ENCODE measurements at regions not wholly inside any gene's neighbourhood (a gene's known extent, or its start where the extent isn't known, plus 50 kb on each side); places are given as distances from the start of the nearest gene placed in this dataset.
"Not testable (repeated sequence)": the region's sequence is repeated elsewhere in the genome, so short reads cannot be mapped to it uniquely, and the experiment has no call there.

DNA sequence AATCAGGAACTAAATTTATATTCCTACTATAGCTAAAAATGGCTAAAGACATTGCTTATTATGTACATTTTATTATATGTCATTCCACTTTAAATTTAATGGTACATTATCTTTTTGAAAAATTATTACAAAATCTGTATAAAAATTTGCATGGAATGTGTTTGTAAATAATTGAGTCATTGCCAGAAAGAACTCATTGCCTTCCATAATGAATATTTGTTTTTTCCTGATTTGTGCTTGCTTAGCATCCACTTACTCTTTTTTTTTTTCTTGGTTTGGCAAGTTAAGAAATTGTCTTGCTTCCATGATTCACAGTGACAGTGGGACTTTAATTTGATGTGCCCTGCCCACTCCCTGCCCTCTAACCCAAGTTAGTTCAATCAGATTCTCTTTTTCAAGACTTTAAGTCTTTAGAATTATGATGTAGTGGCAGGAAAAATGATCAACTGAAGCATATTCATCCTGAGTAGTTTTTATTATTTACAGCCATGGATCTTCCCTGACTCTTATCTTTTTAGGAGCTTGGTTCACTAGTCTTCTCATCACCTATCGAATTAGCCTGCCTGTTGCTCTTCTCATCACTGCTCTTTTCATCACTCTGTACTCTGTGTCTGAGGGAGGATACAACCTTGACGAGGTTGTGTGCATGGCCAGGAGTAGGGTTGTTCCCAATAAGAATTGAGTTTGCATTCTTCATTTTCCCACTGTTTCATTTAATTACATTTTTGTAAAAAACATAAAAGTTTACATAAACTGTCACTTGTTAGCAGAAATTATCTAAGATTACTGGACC is 442.0 kb downstream of the BTG1 start:
- H3K9me3 Mint-ChIP-seq, result peaks cover 3 to 4% of the 10 kb centered on the region in 2 donors
- H3K36me3 Mint-ChIP-seq (ENCODE audit: insufficient read depth in 2 of 2), result no peaks in the 10 kb centered on the region
- no peaks in the 10 kb centered on the region for H3K27me3 Mint-ChIP-seq (ENCODE audit: low read depth)
- no peak overlapping the region for H3K27ac Mint-ChIP-seq
- no peak for ATAC-seq (replicated peaks in 1 of 2)
- no peak for DNase-seq
- no peaks in the 10 kb centered on the region for H3K4me1 Mint-ChIP-seq (ENCODE audit: low read depth)
- no peak overlapping the region for H3K4me3 Mint-ChIP-seq

DNA sequence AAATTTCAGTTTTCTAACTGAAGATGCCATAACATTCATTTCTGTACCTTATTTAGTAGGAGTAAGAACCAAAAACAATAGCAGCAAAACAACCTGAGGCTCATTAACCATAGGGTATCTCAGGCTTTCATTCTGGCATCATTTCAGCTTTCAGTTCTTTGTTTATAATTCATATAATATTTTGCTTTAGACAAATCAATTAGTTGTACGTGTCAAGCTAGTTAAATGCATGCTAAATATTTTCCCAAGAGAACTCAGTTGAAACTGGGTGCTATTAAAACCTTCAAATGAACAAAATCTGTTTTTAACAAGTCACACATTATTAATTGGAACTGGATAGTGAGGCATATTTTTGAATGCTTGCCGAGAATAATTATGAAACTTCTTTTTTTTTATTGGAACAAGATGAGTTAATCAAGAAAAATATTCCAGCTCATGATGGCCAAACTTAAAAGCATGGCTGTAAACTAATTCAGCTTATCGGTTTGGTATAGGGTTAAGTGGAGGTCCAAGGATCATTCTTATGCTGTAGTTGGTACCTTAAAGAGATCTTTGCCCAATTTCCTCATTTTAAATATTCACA is 442.7 kb downstream of the BTG1 start:
- Mint-ChIP-seq H3K27ac (no peak overlapping the region), H3K4me1 (ENCODE audit: low read depth) (no peaks in the 10 kb centered on the region), H3K9me3 (peaks cover 3 to 4% of the 10 kb centered on the region in 2 donors), H3K36me3 (ENCODE audit: insufficient read depth in 2 of 2) (no peaks in the 10 kb centered on the region), H3K27me3 (ENCODE audit: low read depth) (no peaks in the 10 kb centered on the region), H3K4me3 (no peak overlapping the region)
- no peak for ATAC-seq (replicated peaks in 1 of 2)
- DNase-seq, result no peak

- DNase-seq, result no peak
- no peaks in the 10 kb centered on the region for H3K4me1 Mint-ChIP-seq (ENCODE audit: low read depth)
- no peaks in the 10 kb centered on the region for H3K27me3 Mint-ChIP-seq (ENCODE audit: low read depth)
- no peak overlapping the region for H3K4me3 Mint-ChIP-seq
- H3K36me3 Mint-ChIP-seq (ENCODE audit: insufficient read depth in 2 of 2), result no peaks in the 10 kb centered on the region
- no peak for ATAC-seq (replicated peaks in 1 of 2)
- peaks cover 3 to 5% of the 10 kb centered on the region in 2 donors for H3K9me3 Mint-ChIP-seq
- no peak overlapping the region for H3K27ac Mint-ChIP-seq
Measured at GRCh38 chr12:91695964-91696363, 449.7 kb downstream of the BTG1 start.

GRCh38 chr12:91695406-91695805 is 450.2 kb downstream of the BTG1 start:
- H3K36me3 Mint-ChIP-seq (ENCODE audit: insufficient read depth in 2 of 2); DNase-seq; ATAC-seq (replicated peaks in 1 of 2); H3K4me3 Mint-ChIP-seq; H3K4me1 Mint-ChIP-seq (ENCODE audit: low read depth); H3K9me3 Mint-ChIP-seq; H3K27ac Mint-ChIP-seq; H3K27me3 Mint-ChIP-seq (ENCODE audit: low read depth): not testable (repeated sequence)

DNA sequence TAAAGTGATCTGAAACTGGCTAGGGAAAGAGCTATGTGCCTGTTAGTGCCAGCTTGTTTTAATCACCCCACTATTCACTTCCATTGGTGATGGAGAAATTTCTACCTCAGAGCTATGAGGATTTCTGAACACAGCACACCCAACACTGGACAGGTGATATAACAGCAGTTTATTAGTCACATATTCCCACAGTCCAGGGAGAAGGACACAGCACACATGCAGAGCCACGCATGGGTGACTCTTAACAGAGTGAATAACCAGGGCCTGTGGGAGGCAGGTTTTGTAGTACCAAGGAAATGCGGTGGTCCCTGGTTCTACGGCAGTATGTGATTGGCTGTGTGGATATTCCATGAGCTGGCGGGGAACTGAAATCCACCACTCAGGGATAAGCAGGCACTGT is 455.1 kb downstream of the BTG1 start:
- Mint-ChIP-seq H3K36me3 (ENCODE audit: insufficient read depth in 2 of 2) (no peaks in the 10 kb centered on the region), H3K9me3 (peaks cover 0 to 4% of the 10 kb centered on the region in 2 donors), H3K27ac (no peak overlapping the region), H3K4me3 (no peak overlapping the region), H3K4me1 (ENCODE audit: low read depth) (peaks cover 16% of the 10 kb centered on the region), H3K27me3 (ENCODE audit: low read depth) (no peaks in the 10 kb centered on the region)
- DNase-seq (no peak), ATAC-seq (replicated peaks in 1 of 2) (no peak)

DNA sequence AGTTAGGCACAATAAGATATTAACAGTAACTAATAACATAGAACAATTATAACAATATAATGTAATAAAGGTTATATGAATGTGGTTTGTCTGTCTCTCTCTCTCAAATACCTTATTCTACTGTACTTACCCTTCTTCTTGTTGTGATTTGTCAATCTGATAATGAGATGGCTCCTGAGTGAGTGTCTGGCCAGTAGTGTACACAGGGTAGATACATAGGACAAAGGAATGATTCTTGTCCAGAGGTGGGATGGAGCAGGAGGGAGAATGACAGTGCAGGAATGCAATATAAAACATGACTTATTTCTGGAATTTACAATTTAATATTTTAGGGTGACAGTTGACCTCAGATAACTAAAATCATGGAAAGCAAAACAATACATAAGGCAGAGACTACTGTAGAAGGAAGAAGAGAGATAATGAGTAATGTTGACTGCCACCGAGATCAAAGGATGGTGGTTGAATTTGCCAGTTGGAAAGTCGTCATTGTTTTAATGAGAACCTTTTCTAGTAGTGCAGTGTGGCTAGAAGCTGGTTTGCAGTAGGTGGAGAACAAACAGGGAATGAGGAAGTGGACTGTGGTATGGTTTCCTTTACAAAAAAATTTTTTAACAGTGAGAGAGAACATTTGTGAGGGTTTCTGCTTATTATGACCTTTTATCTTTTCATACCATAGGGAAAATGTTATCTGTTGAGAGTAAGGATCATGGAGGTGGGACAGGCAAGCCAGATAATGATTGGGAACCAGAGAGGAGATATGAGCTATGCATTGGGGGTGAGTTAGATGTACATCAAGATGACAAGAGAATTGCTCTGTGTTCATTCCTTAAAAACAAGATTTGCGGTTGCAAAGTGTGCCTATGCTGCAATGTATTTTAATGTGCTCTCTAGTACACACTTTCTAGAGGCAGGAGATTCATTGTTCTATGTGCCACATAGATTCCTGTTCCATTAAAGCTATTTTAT is 458.3 kb downstream of the BTG1 start:
- Mint-ChIP-seq H3K27me3 (ENCODE audit: low read depth) (no peaks in the 10 kb centered on the region), H3K36me3 (ENCODE audit: insufficient read depth in 2 of 2) (no peaks in the 10 kb centered on the region), H3K4me3 (peak overlapping the region; percentile 9 to 42), H3K4me1 (ENCODE audit: low read depth) (peaks cover 16% of the 10 kb centered on the region), H3K27ac (peak overlapping the region; percentile 48), H3K9me3 (peaks cover 0 to 3% of the 10 kb centered on the region in 2 donors)
- ATAC-seq (replicated peaks in 1 of 2) (peak; percentile 86 to 93), DNase-seq (peak; percentile 7 to 21)

GRCh38 chr12:91685917-91686316 is 459.7 kb downstream of the BTG1 start:
- H3K36me3 Mint-ChIP-seq (ENCODE audit: insufficient read depth in 2 of 2), result no peaks in the 10 kb centered on the region
- no peak overlapping the region for H3K27ac Mint-ChIP-seq
- H3K4me1 Mint-ChIP-seq (ENCODE audit: low read depth), result peaks cover 16% of the 10 kb centered on the region
- peak; percentile 64 to 72 for ATAC-seq (replicated peaks in 1 of 2)
- no peak overlapping the region for H3K4me3 Mint-ChIP-seq
- DNase-seq, result peak in 1 of 2 donors; percentile 4
- H3K9me3 Mint-ChIP-seq, result peaks cover 0 to 3% of the 10 kb centered on the region in 2 donors
- no peaks in the 10 kb centered on the region for H3K27me3 Mint-ChIP-seq (ENCODE audit: low read depth)

- H3K36me3 Mint-ChIP-seq (ENCODE audit: insufficient read depth in 2 of 2), result no peaks in the 10 kb centered on the region
Measured at GRCh38 chr12:91681751-91682150, 463.9 kb downstream of the BTG1 start.

DNA sequence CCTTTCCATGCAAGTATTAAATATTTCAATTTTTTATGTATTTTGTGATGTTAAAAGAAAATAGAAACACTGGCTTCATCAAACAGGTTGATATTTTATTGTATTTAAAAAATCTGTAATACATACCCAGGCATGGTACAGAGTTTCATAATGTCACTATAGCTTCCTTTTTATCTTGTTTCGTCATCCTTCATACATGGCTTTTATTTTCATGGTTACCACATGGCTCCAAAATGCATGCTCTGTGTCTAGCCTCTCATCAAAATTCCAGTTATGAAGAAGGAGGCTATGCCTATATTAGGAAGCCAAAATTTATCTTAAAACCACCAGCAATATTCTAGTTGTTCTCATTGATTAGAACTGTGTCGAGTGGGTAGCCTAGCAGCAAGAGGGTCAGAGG is 464.8 kb downstream of the BTG1 start:
- H3K27me3 Mint-ChIP-seq (ENCODE audit: low read depth), result no peaks in the 10 kb centered on the region
- DNase-seq, result no peak
- no peaks in the 10 kb centered on the region for H3K4me1 Mint-ChIP-seq (ENCODE audit: low read depth)
- H3K9me3 Mint-ChIP-seq, result no peaks in the 10 kb centered on the region
- H3K4me3 Mint-ChIP-seq, result no peak overlapping the region
- no peaks in the 10 kb centered on the region for H3K36me3 Mint-ChIP-seq (ENCODE audit: insufficient read depth in 2 of 2)
- no peak overlapping the region for H3K27ac Mint-ChIP-seq
- no peak for ATAC-seq (replicated peaks in 1 of 2)

More at GRCh38 chr12:91681751-91682150, 463.9 kb downstream of the BTG1 start:
- Mint-ChIP-seq H3K4me3 (no peak overlapping the region), H3K4me1 (ENCODE audit: low read depth) (no peaks in the 10 kb centered on the region), H3K9me3 (no peaks in the 10 kb centered on the region), H3K27ac (no peak overlapping the region), H3K27me3 (ENCODE audit: low read depth) (no peaks in the 10 kb centered on the region)
- ATAC-seq (replicated peaks in 1 of 2) (no peak), DNase-seq (no peak)

DNA sequence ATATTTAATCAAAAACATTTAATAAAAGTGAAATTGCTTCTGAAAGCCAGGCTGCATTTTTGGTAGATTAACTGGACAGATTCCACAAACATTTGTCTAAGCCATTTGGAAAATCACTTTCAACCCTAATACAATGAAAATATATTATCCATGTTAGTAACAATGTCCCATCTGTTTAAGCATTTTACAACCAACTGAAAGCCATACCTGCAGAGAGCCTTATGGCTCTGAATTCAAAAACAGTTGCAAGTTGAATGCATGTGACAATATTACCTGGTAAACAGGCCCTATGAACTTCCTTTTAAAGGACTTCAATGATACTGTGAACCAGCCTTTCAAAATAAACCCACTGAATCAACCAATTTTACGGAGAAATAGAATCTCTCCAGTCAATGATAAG is 468.1 kb downstream of the BTG1 start:
- H3K36me3 Mint-ChIP-seq (ENCODE audit: insufficient read depth in 2 of 2), result no peaks in the 10 kb centered on the region
- ATAC-seq (replicated peaks in 1 of 2), result no peak
- H3K27me3 Mint-ChIP-seq (ENCODE audit: low read depth), result no peaks in the 10 kb centered on the region
- DNase-seq, result no peak
- H3K27ac Mint-ChIP-seq, result no peak overlapping the region
- H3K4me1 Mint-ChIP-seq (ENCODE audit: low read depth), result peaks cover 5% of the 10 kb centered on the region
- H3K9me3 Mint-ChIP-seq, result no peaks in the 10 kb centered on the region
- no peak overlapping the region for H3K4me3 Mint-ChIP-seq

- Mint-ChIP-seq H3K27ac (no peak overlapping the region), H3K36me3 (ENCODE audit: insufficient read depth in 2 of 2) (no peaks in the 10 kb centered on the region), H3K9me3 (peaks cover 0 to 1% of the 10 kb centered on the region in 2 donors), H3K27me3 (ENCODE audit: low read depth) (no peaks in the 10 kb centered on the region), H3K4me1 (ENCODE audit: low read depth) (peaks cover 5% of the 10 kb centered on the region), H3K4me3 (no peak overlapping the region)
- DNase-seq (no peak), ATAC-seq (replicated peaks in 1 of 2) (no peak)
Measured at GRCh38 chr12:91675401-91675800, 470.2 kb downstream of the BTG1 start.

DNA sequence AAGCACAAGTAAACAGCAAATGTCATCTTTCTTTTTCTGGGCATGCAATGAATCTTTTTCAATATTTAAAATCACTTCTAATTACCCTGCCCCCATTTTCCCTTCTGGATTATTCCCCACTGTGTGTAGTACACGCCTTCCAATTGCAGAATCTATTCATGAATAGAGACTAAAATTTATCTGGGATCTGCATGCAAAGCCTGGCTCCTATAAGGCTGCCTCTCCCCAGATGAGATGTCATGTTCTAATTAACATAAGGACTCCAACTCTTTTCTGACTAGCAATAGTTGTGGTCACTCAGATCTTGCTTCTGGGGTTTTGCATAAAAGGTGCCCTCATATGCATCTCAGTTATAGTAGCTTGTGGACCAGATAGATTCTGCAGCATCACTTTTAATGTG is 473.5 kb downstream of the BTG1 start:
- no peak overlapping the region for H3K27ac Mint-ChIP-seq
- H3K27me3 Mint-ChIP-seq (ENCODE audit: low read depth), result no peaks in the 10 kb centered on the region
- peaks cover 2 to 4% of the 10 kb centered on the region in 2 donors for H3K9me3 Mint-ChIP-seq
- DNase-seq (no peak), ATAC-seq (replicated peaks in 1 of 2) (no peak)
- H3K36me3 Mint-ChIP-seq (ENCODE audit: insufficient read depth in 2 of 2), result peaks cover 0 to 4% of the 10 kb centered on the region in 2 donors
- H3K4me1 Mint-ChIP-seq (ENCODE audit: low read depth), result peaks cover 18% of the 10 kb centered on the region
- H3K4me3 Mint-ChIP-seq, result no peak overlapping the region

GRCh38 chr12:91667694-91668093 is 478.0 kb downstream of the BTG1 start:
- peaks cover 3 to 4% of the 10 kb centered on the region in 2 donors for H3K36me3 Mint-ChIP-seq (ENCODE audit: insufficient read depth in 2 of 2)
- no peak for DNase-seq
- ATAC-seq (replicated peaks in 1 of 2), result no peak

More at GRCh38 chr12:91667694-91668093, 478.0 kb downstream of the BTG1 start:
- Mint-ChIP-seq H3K4me1 (ENCODE audit: low read depth) (peaks cover 26% of the 10 kb centered on the region), H3K4me3 (peak overlapping the region in 1 of 2 donors; percentile 9), H3K27me3 (ENCODE audit: low read depth) (no peaks in the 10 kb centered on the region), H3K27ac (peak overlapping the region; percentile 2), H3K9me3 (peaks cover 2 to 7% of the 10 kb centered on the region in 2 donors)

Data from activated T-cell treated with anti-CD3 and anti-CD28 coated beads, Interleukin-2, amount 50 U/mL, for 72 hours (primary cell).